ENCODE measurements at regions not wholly inside any gene's neighbourhood (a gene's known extent, or its start where the extent isn't known, plus 50 kb on each side); places are given as distances from the start of the nearest gene placed in this dataset.

DNA sequence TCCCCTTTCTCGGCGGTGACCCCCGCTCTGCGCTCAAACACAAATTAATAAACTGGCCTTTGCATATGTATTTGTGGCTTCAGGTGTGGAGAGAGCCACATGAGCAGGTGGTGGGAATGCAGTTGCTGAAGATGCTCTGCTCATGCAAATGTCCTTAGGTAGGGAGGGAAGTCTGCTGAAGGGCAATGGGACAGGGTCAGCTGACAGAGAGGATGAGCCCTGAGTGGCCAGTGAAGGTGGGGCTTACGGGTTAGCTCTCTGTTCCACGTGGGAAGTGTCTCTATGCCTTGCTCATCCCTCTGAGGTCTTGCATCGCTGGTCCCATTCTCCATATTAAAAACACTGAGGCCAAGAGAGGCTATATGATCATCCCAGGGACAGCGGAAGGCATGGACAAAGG is 74.2 kb upstream of the CCL1 start:
- TF ChIP-seq, protein P1, sequence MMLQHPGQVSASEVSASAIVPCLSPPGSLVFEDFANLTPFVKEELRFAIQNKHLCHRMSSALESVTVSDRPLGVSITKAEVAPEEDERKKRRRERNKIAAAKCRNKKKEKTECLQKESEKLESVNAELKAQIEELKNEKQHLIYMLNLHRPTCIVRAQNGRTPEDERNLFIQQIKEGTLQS (CRISPR knock-in tag; IDR thresholded peaks at IDR 0.05), result no peak
- TF ChIP-seq PITX1 (CRISPR knock-in tag; IDR thresholded peaks at IDR 0.05) (no peak), ELF3 (CRISPR knock-in tag; IDR thresholded peaks at IDR 0.05) (no peak), TBP (CRISPR knock-in tag; IDR thresholded peaks at IDR 0.05) (no peak), GLI4 (CRISPR knock-in tag; IDR thresholded peaks at IDR 0.05; ENCODE audit: borderline replicate concordance) (no peak), ESRRA (CRISPR knock-in tag; IDR thresholded peaks at IDR 0.05; ENCODE audit: low read depth) (no peak), ZNF282 (IDR thresholded peaks at IDR 0.05; ENCODE audit: partially characterized antibody) (no peak), ARNT2 (CRISPR knock-in tag; IDR thresholded peaks at IDR 0.05; ENCODE audit: low read depth) (no peak)
- TF ChIP-seq, protein P2, sequence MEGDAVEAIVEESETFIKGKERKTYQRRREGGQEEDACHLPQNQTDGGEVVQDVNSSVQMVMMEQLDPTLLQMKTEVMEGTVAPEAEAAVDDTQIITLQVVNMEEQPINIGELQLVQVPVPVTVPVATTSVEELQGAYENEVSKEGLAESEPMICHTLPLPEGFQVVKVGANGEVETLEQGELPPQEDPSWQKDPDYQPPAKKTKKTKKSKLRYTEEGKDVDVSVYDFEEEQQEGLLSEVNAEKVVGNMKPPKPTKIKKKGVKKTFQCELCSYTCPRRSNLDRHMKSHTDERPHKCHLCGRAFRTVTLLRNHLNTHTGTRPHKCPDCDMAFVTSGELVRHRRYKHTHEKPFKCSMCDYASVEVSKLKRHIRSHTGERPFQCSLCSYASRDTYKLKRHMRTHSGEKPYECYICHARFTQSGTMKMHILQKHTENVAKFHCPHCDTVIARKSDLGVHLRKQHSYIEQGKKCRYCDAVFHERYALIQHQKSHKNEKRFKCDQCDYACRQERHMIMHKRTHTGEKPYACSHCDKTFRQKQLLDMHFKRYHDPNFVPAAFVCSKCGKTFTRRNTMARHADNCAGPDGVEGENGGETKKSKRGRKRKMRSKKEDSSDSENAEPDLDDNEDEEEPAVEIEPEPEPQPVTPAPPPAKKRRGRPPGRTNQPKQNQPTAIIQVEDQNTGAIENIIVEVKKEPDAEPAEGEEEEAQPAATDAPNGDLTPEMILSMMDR (CRISPR knock-in tag; IDR thresholded peaks at IDR 0.05), result no peak
